HG03196 (cell line): ENCODE measurements at regions not wholly inside any gene's neighbourhood (a gene's known extent, or its start where the extent isn't known, plus 50 kb on each side); places are given as distances from the start of the nearest gene placed in this dataset.

ENCODE experiments used
- ATAC-seq: cut with Tn5 transposase; IDR thresholded peaks from one replicate; pipeline ENCODE4 v1.9.1; 2021; ENCODE audit not compliant: unreplicated experiment

GRCh38 chr22:49380095-49380827 lies 447.4 kb downstream of the BRD1 start:
- no peak for ATAC-seq

GRCh38 chr22:49377306-49377705 lies 450.4 kb downstream of the BRD1 start:
- ATAC-seq, result no peak

- no peak for ATAC-seq
Observed at GRCh38 chr22:49373801-49374226, 453.9 kb downstream of the BRD1 start.

GRCh38 chr22:49373289-49373666 lies 454.4 kb downstream of the BRD1 start:
- ATAC-seq, result no peak

- ATAC-seq, result no peak
Observed at GRCh38 chr22:49372530-49373288, 455.0 kb downstream of the BRD1 start.

GRCh38 chr22:49372111-49372529 lies 455.6 kb downstream of the BRD1 start:
- ATAC-seq, result no peak

- no peak for ATAC-seq
Observed at GRCh38 chr22:49371325-49372110, 456.2 kb downstream of the BRD1 start.

- ATAC-seq, result no peak
Observed at GRCh38 chr22:49370627-49371301, 456.9 kb downstream of the BRD1 start.

GRCh38 chr22:49369726-49370626 lies 457.7 kb downstream of the BRD1 start:
- no peak for ATAC-seq

GRCh38 chr22:49368976-49369725 lies 458.5 kb downstream of the BRD1 start:
- ATAC-seq, result no peak

GRCh38 chr22:49368221-49368975 lies 459.3 kb downstream of the BRD1 start:
- no peak for ATAC-seq

- ATAC-seq, result no peak
Observed at GRCh38 chr22:49367041-49367697, 460.5 kb downstream of the BRD1 start.

GRCh38 chr22:49366437-49366836 lies 461.2 kb downstream of the BRD1 start:
- ATAC-seq, result no peak

GRCh38 chr22:49365910-49366309 lies 461.8 kb downstream of the BRD1 start:
- ATAC-seq, result no peak

- ATAC-seq, result no peak
Observed at GRCh38 chr22:49365191-49365837, 462.4 kb downstream of the BRD1 start.

- ATAC-seq, result no peak
Observed at GRCh38 chr22:49364398-49364797, 463.3 kb downstream of the BRD1 start.

- no peak for ATAC-seq
Observed at GRCh38 chr22:49363526-49364230, 464.0 kb downstream of the BRD1 start.
